Left renal cortex interstitium (tissue), 4 donors: ENCODE measurements at regions not wholly inside any gene's neighbourhood (a gene's known extent, or its start where the extent isn't known, plus 50 kb on each side); places are given as distances from the start of the nearest gene placed in this dataset.
"Not testable (repeated sequence)": the region's sequence is repeated elsewhere in the genome, so short reads cannot be mapped to it uniquely, and the experiment has no call there.

Experiments
- DNase-seq, 4 donors: peaks; one replicate each; pipeline ENCODE4 v3.0.0-alpha.2; 2013; ENCODE audit warnings: low read depth in 4 of 4, low spot score in 2 of 4, missing footprints in 1 of 4

DNA sequence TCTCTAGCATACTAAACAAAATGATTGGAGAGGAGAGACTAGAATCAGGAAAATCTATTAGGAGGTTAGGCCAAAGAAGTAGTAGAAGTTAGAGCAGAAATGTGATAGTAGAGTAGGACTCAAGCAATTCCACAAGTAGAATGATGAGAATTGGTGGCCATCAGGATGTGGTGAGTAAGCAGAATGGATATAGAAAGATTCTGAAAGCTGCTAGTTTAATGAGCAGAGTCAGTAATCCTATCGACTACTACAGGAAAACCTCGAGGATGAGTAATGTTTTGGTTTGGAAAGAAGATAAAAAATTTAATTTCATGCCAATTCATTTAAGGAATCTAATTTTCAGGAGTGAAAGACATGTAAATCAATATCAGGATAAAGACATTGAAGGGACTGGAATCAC lies 648.3 kb upstream of the PHF14 start:
- no peak for DNase-seq

DNA sequence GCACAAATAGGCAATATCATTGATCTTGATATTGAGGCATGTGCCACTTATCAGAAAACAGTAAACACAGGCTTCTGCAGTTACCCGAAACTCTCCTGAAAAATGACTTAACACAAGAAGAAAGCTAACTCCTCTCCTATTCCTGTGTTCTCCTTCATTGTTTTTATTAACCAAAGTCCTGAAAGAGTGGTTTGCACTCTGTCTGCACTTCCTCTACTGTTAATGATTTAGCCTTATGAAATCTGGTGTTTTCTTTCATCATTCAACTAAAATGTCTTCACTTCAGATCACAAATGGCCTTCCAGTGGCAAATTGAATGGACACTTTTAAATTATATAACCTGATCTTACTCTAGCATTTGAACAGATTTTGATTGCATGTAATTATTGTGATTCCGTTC lies 630.6 kb upstream of the PHF14 start:
- no peak for DNase-seq

DNA sequence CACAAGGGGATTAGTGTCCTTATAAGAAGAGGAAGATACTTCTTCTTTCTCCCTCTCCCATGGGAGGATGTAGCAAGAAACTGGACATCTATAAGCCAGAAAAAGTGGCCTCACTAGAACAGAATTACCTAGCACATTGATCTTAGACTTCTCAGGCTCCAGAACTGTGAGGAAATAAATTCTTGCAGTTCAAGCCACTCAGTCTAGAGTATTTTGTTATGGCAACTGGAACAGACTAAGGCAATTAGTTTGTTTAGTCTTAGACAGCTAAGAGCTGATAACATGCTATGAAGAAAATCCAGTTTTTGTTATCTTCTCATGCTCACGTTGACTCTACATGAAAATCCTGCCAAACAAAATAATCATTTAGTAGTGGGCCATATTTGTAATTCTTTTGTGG lies 627.6 kb upstream of the PHF14 start:
- DNase-seq: no peak

DNA sequence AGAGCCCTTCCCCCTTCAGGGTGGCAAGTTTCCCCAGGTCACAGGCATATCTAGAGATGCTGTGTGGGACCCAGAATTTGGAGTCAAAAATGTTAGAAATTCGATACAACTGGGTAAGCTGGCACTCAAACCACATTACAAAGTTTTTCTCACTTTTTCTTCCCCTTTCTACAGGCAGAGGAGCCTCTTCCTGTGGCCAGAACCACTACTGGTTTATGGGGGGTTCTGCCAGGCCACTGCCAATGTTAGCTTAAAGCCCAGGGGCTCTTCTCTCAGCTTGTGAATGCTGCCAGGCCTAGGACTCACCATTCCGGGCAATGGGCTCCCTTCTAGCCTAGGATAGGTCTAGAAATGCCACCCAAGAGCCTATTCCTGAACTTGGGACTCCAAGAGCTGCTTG lies 617.9 kb upstream of the PHF14 start:
- DNase-seq: no peak

DNA sequence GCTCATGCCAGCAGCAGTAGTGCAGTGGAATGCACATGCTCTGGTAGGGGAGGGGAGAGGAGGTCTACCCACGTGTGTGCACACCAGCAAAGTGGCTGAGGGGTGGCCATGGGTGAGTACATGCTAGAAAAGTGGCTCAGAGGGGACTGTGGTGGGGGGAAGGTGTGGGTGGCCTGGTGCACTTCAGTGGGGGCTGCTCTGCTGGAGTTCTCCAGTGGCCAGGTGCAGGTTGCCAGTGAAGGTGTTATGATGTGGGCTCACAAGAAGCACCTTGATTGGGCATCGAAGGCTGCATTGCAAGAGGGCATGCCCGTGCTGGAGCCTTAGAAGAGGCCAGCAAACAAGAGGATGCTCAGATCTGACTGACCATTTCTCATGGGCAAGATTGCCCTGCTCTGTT lies 613.6 kb upstream of the PHF14 start:
- DNase-seq: no peak

DNA sequence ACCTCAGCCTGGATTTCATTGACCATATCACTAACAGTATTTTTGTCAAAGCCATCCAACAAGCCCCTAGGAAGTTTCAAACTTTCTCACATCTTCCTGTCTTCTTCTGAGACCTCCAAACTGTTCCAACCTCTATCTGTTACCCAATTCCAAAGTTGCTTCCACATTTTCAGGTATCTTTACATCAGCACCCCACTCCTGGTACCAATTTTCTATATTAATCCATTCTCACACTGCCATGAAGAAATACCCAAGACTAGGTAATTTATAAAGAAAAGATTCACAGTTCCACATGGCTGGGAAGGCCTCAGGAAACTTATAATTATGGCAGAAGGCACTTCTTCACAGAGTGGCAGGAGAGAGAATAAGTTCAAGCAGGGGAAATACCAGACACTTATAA lies 571.9 kb upstream of the PHF14 start:
- no peak for DNase-seq

DNA sequence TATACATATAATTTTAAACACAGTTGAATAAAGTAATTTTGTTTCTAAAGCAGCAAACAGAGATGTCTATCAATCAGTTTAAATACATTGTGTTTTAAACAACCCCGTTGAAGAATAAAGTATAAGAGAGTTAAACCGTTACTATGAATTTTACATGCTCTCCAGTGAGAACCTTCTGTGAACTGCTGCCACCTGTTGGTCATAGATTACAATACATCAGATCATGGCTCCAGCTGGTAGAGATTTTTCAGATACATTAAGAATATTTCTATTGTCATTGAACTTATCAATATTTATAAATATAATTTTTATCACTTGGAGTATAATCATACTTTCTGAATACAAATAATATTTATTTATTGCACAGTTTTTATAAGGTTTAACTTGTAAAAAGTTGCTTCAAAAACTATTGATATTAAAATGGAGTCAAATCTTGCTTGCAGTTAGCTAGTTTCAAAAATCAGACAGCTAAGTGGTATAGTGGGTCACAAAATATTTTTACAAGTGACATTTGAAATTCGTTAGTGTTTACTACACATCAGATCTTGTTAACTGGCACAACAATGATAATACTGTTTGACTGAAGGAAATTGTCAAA lies 561.2 kb upstream of the PHF14 start:
- peak in 3 of 4 donors; percentile 5 to 29 (median 18) for DNase-seq

DNA sequence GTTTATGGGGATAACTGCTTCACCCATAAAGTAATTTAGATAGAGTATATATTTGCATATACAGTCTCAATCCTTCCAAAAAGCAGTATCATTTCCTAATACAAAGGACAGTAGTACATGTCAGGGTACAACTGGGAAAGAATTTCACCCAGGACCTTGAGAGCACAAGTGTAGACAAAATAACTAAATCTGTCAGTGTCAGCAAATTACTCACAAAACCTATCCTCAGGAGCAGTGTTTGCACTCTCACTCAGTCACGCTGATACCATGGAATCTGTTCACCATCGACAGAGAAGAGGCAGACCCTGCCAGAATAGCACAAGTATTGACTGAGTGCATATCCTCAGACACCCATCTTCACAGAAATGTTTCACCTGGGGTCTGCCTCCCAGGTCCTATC lies 554.7 kb upstream of the PHF14 start:
- DNase-seq: no peak

DNA sequence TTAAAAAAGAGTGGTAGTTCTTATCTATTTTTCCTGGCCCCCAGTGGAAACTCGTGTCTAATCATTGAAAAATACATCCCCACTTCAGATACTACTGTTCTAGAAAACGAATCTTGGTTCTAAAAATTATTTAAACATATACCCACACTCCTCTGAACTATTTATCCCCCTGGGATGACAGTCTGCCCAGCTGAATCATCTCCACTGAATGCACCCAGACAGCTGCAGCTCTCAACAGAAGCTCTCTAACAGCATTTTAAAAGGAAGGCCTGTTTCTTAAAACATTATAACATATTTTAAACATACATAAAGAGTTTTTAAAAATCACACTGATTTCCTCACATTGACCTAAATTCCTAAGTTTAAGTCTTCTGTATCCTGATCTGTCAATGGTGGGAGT lies 544.6 kb upstream of the PHF14 start:
- no peak for DNase-seq

DNA sequence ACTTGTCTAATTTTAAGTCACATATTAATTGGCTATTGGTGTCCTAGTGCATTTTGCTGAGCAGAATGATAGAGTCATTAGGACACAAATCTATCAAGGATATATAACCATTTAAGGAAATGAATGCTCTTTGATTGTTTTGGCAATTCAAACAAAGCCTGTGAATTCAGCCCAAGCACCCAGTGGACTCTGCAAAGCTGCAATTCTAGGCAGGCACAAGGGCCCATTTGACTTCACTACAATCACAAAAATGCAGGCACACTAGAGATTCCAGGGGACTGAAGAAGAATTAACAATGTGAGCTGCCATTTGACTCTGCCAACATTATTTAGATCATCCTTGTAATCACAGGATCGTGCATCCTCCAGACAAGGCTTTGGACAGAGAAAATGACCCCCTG lies 544.2 kb upstream of the PHF14 start:
- DNase-seq: no peak

DNA sequence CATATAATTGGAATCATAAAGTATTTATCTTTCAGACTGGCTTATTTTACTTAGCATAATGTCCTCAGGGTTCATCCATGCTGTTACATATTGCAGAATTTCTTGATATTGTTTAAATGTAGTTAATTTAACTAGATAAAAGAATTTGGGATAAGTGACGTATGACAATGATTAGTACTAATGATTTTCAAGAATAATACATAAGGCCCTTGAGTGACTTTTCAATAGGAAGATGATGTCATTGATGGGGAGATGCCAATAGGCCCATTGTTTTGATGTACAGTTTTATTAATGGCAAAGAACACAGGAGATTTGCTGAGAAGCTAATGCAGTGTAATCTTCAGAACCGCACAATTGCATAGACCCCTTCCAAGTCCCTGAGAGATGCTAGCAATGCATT lies 537.4 kb upstream of the PHF14 start:
- DNase-seq: no peak

DNA sequence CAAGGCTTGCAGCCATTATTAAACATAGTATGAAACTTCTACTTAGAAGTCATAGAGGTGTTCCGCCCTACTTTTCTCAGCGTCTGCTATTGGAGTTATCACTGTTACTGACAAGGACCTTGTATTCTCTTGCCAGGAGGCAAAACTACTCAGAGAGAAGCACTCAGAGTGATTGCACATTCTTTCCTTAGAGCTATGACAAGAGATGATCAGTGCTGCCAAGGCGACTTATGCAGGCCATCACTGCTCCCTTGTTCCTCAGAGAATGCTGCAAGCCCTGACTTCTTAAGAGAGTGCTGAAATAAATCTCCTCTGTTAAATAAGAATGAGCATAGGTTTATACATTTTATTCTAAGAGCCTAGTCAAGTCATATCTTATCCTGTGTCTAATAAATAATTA lies 534.6 kb upstream of the PHF14 start:
- no peak for DNase-seq

DNA sequence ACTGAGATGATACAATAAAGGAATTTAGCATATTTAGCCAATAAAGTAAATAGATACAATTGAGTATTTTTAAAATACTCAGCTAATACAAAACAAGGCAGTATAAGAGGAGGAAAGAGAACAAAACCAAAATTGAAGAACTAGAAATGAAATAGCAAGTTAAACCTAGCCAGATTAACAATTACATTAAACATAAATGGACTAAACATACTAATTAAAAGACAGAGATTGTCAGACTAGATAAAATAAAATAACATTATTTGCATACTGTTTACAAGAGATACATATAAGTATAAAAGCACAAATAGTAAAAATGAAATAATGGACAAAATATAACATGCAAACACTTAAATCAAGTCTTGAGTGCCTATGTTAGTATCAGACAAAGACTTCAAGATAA lies 517.7 kb upstream of the PHF14 start:
- DNase-seq: no peak

DNA sequence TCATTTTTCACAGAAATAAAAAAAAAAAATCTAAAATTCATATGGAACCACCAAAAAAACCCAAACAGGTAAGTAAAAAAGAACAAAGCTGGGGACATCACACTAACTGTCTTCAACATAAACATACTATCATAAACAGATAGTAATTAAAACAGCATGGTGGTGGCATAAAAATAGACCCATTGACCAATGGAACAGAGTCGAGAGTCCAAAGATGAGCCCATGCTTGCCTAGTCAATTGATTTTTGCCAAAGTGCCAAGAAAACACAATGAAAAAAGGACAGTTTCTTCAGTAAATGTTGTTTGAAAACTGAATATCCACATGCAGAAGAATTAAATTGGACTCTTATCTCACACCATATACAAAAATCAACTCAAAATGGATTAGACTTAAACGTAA lies 513.2 kb upstream of the PHF14 start:
- no peak for DNase-seq

DNA sequence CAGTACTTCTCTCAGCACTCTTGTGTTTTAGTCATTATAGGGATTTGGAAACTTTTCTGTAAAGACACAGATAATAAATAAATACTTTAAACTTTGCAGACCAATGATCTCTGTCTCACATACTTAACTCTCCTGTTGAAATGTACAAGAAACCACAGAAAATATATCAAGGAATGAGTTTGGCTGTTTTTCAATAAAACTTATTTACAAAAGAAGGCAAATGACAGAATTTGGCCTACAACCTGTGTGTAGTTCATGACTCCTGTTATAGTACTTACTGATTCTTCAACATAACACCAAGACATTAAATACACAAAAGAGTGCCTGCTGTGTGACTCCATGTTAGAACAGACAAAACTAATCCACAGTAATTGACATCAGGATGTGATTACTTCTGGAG lies 510.0 kb upstream of the PHF14 start:
- no peak for DNase-seq

DNA sequence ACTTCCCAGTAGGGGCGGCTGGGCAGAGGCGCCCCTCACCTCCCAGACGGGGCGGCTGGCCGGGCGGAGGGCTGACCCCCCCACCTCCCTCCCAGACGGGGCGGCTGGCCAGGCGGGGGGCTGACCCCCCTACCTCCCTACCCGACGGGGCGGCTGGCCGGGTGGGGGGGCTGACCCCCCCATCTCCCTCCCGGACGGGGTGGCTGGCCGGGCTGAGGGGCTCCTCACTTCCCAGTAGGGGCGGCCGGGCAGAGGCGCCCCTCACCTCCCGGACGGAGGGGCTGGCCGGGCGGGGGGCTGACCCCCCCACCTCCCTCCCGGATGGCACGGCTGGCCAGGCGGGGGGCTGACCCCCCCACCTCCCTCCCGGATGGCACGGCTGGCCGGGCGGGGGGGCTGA lies 508.1 kb upstream of the PHF14 start:
- not testable (repeated sequence) for DNase-seq

DNA sequence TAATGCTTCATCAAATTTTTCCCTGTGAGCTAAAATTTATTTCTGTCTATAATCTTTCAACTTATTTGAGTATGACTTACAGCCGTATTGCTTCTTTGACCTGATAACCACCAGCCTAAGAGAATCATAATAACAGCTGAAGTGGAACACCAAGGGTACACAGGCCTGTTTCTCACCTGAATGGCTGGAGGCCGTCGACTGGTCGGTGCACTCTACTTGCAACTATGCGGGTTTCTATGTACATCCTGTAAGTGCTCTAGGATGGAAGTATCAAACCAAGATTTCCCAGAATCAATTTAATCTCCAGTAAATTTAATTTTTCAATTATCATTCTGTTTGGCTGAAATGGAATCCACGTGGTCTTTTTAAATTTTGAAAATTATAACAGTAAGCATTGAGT lies 504.8 kb upstream of the PHF14 start:
- DNase-seq: no peak

DNA sequence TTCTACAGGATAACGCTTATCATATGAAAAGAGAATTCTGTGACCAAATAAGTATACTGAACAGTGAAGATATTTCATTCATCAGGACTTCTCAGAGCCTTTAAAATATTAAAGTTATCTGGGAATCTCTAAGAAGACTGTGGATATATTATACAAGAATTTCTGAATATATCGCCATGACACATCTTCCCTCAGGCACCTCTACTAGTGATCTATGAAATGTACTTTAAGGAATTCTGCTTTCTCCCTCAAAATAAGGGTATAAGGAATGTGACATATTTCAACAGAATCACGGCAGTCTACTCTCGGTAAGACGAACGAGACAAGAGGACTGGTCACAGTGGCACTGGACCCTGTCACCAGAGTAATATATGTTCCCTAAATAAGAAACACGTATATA lies 504.2 kb upstream of the PHF14 start:
- no peak for DNase-seq

DNA sequence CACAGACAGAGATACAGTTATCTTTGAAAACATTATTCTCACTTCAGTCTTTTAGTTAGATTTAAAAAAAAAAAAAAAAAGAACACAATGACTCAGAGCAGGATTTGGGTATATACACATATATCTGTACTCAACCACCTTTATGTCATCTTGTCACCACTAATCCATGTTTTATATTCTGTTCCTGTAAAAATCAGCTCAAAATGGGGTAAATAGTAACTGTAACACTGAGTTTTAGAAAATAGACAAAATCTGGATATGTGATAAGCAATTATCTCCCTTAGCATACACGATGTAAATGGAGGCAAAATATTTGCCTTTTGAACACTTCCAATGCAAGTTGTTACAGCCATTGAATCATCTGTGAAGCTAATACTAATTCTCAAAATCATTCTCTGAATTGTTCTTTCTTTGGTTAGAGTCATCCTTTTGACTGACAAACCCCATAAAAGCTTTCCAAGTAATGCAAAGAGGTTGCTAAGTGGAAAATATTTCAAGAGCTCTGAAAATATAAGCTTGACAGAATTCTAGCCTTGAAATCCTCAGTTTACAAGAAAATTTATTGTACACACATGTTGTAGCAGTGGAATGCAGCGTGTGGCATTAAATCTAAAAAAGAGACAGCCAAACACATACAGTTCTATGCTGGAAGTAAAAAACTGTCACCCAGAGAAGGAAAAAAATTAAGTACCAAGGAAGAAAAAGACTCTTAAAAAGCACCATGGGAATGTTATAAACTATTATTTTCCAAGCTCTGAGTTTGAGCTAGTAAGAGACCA lies 502.2 kb upstream of the PHF14 start:
- DNase-seq: no peak

DNA sequence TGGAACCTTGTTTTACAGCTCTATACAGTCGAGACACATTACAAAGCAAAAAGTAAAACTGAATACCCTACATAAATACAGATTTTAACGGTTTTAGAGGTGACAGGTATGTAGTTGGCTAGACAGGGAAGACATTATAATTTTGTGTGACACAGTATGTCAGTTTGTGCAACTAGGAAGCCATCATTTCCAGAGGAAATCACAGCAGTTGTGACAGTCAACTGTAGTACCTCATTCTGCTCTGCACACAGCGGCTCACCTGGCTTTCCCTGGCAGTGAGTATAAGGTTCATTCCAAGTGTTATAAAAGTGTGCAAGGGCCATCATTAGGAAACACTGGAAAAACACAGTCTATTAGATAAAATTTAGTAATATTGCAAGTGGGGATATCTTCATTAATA lies 501.6 kb upstream of the PHF14 start:
- no peak for DNase-seq

DNA sequence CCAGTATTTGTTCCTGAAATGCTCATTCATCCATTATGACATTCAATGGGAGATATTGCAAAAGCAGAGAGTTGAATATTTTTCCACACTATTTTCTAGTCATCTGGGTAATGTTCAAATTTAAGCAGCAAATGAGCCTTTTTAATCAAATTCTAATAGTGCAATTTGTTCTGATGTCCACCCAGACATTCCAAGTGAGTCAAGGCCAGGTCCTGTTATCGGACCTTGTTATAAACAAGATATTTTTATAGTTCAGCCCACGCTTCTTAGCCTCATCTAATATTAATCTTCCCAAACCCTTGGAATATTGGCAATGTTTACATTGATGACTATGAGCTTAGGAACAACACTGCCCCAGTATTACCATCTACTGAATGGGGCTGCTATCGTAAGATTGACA lies 500.1 kb upstream of the PHF14 start:
- DNase-seq: no peak

DNA sequence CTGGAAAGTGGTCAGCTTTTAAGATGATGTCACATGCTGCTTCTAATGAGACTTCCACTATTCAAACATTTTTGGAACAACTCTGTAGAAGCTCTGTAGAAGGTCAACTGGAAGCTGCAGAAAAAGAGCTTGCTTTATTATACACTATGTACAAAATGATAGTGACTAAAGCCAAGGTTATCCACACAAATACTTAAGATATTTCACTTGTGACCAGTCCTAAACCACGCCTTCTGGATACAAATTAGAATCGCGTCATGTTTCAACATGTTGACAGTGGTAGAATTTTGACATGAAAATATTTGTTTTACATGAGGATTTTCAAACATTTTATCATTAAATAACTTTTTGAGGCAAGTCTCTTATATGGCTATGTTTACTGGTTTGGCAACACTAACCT lies 499.6 kb upstream of the PHF14 start:
- no peak for DNase-seq
